ENCODE measurements at regions not wholly inside any gene's neighbourhood (a gene's known extent, or its start where the extent isn't known, plus 50 kb on each side); places are given as distances from the start of the nearest gene placed in this dataset.
A peak's percentile ranks its signal among the peaks of the same experiment; 100 is the strongest.

DNA sequence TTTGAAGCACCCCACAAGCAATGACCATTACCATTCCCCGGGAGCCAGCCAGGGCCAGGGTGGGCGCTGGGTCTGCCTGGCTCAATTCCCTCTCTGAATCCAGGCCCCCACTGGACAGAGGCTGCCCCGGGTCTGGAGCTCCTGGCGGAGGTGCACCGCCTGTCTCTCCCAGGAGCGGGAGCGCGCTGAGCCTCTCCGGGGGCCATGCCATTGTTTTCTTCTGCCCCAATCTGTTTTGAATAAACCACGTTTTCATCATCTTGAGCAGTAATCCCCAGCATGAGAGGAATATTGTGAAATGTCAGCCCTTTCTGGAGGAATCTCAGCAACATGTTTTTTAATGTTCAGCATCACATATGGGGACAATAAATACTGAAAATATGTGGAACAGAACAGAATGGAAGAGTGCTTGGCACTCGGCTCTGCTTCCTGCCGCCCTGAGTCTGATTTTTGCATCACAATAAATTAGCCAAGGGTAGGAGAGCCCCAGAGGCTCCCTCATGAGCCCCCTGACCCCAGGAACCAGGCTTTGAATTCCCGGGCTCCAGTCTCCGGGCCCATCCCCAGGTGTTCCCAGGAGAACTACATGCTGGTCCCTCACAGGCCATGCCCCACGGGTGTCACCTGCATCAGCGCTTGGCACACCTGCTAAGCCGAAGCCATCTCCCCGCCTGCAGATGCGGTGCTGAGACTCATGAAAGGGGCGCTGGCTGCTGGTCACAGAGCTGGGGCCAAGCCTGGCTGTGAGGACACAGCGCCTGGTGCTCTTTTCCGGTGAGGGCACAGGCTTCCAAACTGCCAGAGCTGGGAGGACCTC lies 88.8 kb downstream of the INHBB start:
- Histone ChIP-seq H2AFZ (ENCODE audit: low read length) (no peak overlapping the region), H3K23ac (ENCODE audit: insufficient read length) (no peak overlapping the region), H4K91ac (replicated peaks; ENCODE audit: insufficient read length, low read length) (peak overlapping the region; percentile 54), H4K5ac (ENCODE audit: insufficient read length, low read depth, low read length) (no peak overlapping the region), H2AK5ac (ENCODE audit: low read depth, low read length) (peak overlapping the region; percentile 94; the same call in 1 of the 2 replicates), H3K27me3 (replicated peaks in 1 of 4; ENCODE audit: control insufficient read depth in 3 of 4, extremely low read depth in 1 of 4, insufficient read depth in 3 of 4, low read length in 3 of 4) (peaks cover 0 to 44% (median 30%) of the 10 kb centered on the region in 4 experiments; a peak in 6 of 7 replicates), H3K9ac (replicated peaks in 1 of 4; ENCODE audit: extremely low read depth in 1 of 4, low read depth in 3 of 4, low read length in 3 of 4) (no peak overlapping the region), H3K9me3 (ENCODE audit: insufficient read depth in 2 of 2, low read depth in 1 of 2, low read length in 1 of 2) (no peaks in the 10 kb centered on the region), H3K79me1 (ENCODE audit: low read depth, low read length) (no peaks in the 10 kb centered on the region), H2BK5ac (ENCODE audit: low read depth, low read length) (no peak overlapping the region), H2BK12ac (ENCODE audit: low read depth, low read length) (peak overlapping the region; percentile 95), H3K27ac (ENCODE audit: low read depth, low read length) (no peak overlapping the region), H3K4ac (replicated peaks; ENCODE audit: insufficient read length, low read depth, low read length) (no peak overlapping the region), H2BK20ac (ENCODE audit: low read length) (0 out of 2 replicates have a peak overlapping the region, but pooled peaks have one; percentile 13), H3K4me3 (ENCODE audit: extremely low read depth in 1 of 4, insufficient read depth in 2 of 4, low read depth in 3 of 4, low read length in 4 of 4) (peak overlapping the region in 1 of 4 experiments; percentile 29; a peak in 3 of 8 replicates), H3K36me3 (ENCODE audit: control insufficient read depth in 2 of 4, insufficient read depth in 4 of 4, low read length in 3 of 4) (no peaks in the 10 kb centered on the region), H3K23me2 (ENCODE audit: low read depth, low read length) (no peaks in the 10 kb centered on the region), H4K20me1 (replicated peaks in 1 of 2; ENCODE audit: control insufficient read depth in 1 of 2, insufficient read depth in 2 of 2, low read length in 2 of 2) (peaks cover 0 to 1% of the 10 kb centered on the region in 2 experiments), H3K56ac (replicated peaks; ENCODE audit: insufficient read length, low read depth, low read length) (no peak overlapping the region), H4K8ac (ENCODE audit: extremely low read depth, insufficient read depth, low read length) (0 out of 2 replicates have a peak overlapping the region, but pooled peaks have one; percentile 8), H3K4me1 (replicated peaks in 1 of 4; ENCODE audit: control insufficient read depth in 3 of 4, insufficient read depth in 4 of 4, low read length in 3 of 4) (peaks cover 3 to 39% (median 21%) of the 10 kb centered on the region in 4 experiments), H3K18ac (ENCODE audit: extremely low read depth, low read length) (peak overlapping the region; percentile 83; the same call in 1 of the 2 replicates), H3K14ac (ENCODE audit: insufficient read length) (no peak overlapping the region), H3K4me2 (ENCODE audit: insufficient read depth in 1 of 2, low read depth in 2 of 2, low read length in 2 of 2) (peak overlapping the region; percentile 29 to 30; a peak in 2 of 4 replicates), H2BK120ac (replicated peaks; ENCODE audit: low read depth, low read length) (no peak overlapping the region), H2BK15ac (ENCODE audit: low read length) (0 out of 2 replicates have a peak overlapping the region, but pooled peaks have one; percentile 95), H3K79me2 (ENCODE audit: control insufficient read depth in 1 of 2, insufficient read depth in 2 of 2, low read length in 2 of 2) (no peaks in the 10 kb centered on the region)
- DNase-seq (ENCODE audit: low read depth in 1 of 2, low spot score in 2 of 2) (peak in 1 of 2 experiments; percentile 53), FAIRE-seq (no peak)
- ChIA-PET POLR2A (ENCODE audit: partially characterized antibody) (interaction anchor here (1.2 kb wide), 1 partner anchor 88 kb away, joined by 4 read pairs; no protein-coding TSS in a partner anchor), CTCF (ENCODE audit: partially characterized antibody) (interaction anchor here (0.8 to 8.1 kb wide), 11 partner anchors 11 to 246 kb away, joined by 3 to 118 read pairs (median 11); partner anchors contain the start of gene INHBB)
- 46% methylated on average over 22 of the region's 22 CpGs; no CpG with 5 or more reads in 1 of the 2 experiments for WGBS, 2 experiments (ENCODE audit: extremely low coverage in 1 of 2, insufficient coverage in 1 of 2, insufficient read length in 1 of 2, insufficient replicate concordance in 2 of 2, low coverage in 1 of 2, low lambda C conversion rate in 2 of 2, missing lambda C conversion rate in 1 of 2)
- TF ChIP-seq TAF1 (IDR thresholded peaks at IDR 0.05; ENCODE audit: low read depth, low read length) (no peak), SIRT6 (IDR thresholded peaks at IDR 0.05; ENCODE audit: low read length) (no peak), TEAD4 (IDR thresholded peaks at IDR 0.05; ENCODE audit: low read depth, low read length) (no peak), EGR1 (IDR thresholded peaks at IDR 0.05; ENCODE audit: borderline replicate concordance, low read depth, low read length) (no peak), JUND (IDR thresholded peaks at IDR 0.05; ENCODE audit: low read length) (no peak), CBX8 (IDR thresholded peaks at IDR 0.05; ENCODE audit: borderline replicate concordance, low read depth, low read length) (no peak), ASH2L (IDR thresholded peaks at IDR 0.05; ENCODE audit: low read length) (no peak), POLR2A (IDR thresholded peaks at IDR 0.05; ENCODE audit: control extremely low read depth in 1 of 2, low read depth in 2 of 2, low read length in 2 of 2) (no peak), NRF1 (IDR thresholded peaks at IDR 0.05; ENCODE audit: low read depth, low read length) (no peak), KDM4A (IDR thresholded peaks at IDR 0.05; ENCODE audit: low read depth, low read length, severe bottlenecking) (no peak), FOSL1 (IDR thresholded peaks at IDR 0.05; ENCODE audit: insufficient read depth, low read depth, low read length) (no peak), KDM5A (IDR thresholded peaks at IDR 0.05; ENCODE audit: low read length) (no peak), HDAC6 (IDR thresholded peaks at IDR 0.05; ENCODE audit: low read depth, low read length) (no peak), POLR2AphosphoS5 (IDR thresholded peaks at IDR 0.05; ENCODE audit: low read depth, low read length) (no peak)
